Pancreas (tissue), 10 donors: ENCODE measurements at regions not wholly inside any gene's neighbourhood (a gene's known extent, or its start where the extent isn't known, plus 50 kb on each side); places are given as distances from the start of the nearest gene placed in this dataset.

ENCODE experiments used
- ATAC-seq, 4 donors: fragments of 200-7000 bp; cut with Tn5 transposase; one replicate each; pipeline versions ENCODE4 v1.8.0 to v1.9.1; 2020; ENCODE audit warnings: mild to moderate bottlenecking in 4 of 4, moderate library complexity in 4 of 4
- DNase-seq, 6 donors: peaks; one replicate each; pipeline ENCODE4 v3.0.0-alpha.2; 2020
- FAIRE-seq: peaks from 2 replicates; lab custom pipeline; 2012; peaks lifted over from hg19 to GRCh38; lab: Jason Lieb, UNC
- H3K27ac ChIP-seq, 4 donors: fragments of 200-600 bp; sonication (generic); 1 replicate in 3 of 4; 2 replicates in 1 of 4; pipeline versions ENCODE4 v1.5.0 to v1.8.0; 2020
- H3K27me3 ChIP-seq, 4 donors: fragments of 200-600 bp; one replicate each; pipeline ENCODE4 v1.8.0; 2021
- H3K36me3 ChIP-seq, 3 donors: fragments of 200-600 bp; sonication (generic) in 1 of 3; one replicate each; pipeline versions ENCODE4 v1.5.0 to v1.8.0; 2020 to 2021
- H3K4me1 ChIP-seq, 3 donors: fragments of 200-600 bp; one replicate each; pipeline ENCODE4 v1.8.0; 2021
- H3K4me3 ChIP-seq, 4 donors: fragments of 200-600 bp; sonication (generic) in 2 of 4; one replicate each; pipeline versions ENCODE4 v1.5.0 to v1.8.0; 2020 to 2021
- H3K9me3 ChIP-seq, 4 donors: fragments of 200-600 bp; one replicate each; pipeline ENCODE4 v1.8.0; 2021
- WGBS, 2 donors: extraction: QIAGEN DNeasy Blood & Tissue Kit; methylation state at CpG; one replicate each; pipeline ENCODE4 v1.1.7; 2013; 5-methylcytosine and 5-hydroxymethylcytosine counted together
- intact Hi-C, 3 donors: fragments of 100-400 bp; cut with DNase I; formaldehyde crosslinking; loops; one replicate each; pipeline versions ENCODE4 v1.11.1 to v1.14.2; 2022
- TF ChIP-seq, protein P1 (sequence below), 4 donors: fragments of 200-600 bp; sonication (generic) in 3 of 4; IDR thresholded peaks; one replicate each; pipeline versions ENCODE4 v1.5.0 to v1.8.0; 2021; ENCODE audit warnings: antibody characterized with exemption in 4 of 4
- donor health status: healthy with polysubstance abuse.
- donor health status: DM: no; HTN: no; CAD: no; lungs with moderate emphysema.
- donor health status: DM: no; HTN: no; CAD: no.
- donor health status: control.
- donor health status: control.
- donor health status: Bipolar disorder and iron deficiency.
- donor health status: DM: yes; HTN: yes; CAD: no.
- donor health status: DM: no; HTN: no; CAD: no.
- donor health status: DM: no; HTN: no; CAD: no.
- donor health status: DM: yes; HTN: yes; CAD: no.

DNA sequence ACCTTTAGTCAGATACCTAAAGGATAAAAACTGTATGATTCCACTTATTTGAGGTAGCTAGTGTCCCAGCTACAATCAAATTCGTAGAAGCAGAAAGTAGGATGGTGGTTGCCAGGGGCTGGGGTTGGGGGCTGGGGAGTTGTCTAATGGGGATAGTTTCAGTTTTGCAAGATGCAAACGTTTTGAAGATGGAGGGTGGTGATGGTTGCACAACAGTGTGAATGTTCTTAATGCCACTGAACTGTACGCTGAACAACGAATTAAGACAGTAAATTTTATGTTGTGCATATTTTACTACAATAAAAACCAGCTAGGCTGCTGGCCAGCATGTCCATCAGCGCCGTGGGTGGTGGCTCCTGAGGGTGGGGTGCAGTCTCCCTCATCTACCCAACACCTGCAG lies 137.8 kb downstream of the GADD45G start:
- no peak overlapping the region for H3K4me3 ChIP-seq
- intact Hi-C loops, result no loop called here
- ATAC-seq, result no peak

DNA sequence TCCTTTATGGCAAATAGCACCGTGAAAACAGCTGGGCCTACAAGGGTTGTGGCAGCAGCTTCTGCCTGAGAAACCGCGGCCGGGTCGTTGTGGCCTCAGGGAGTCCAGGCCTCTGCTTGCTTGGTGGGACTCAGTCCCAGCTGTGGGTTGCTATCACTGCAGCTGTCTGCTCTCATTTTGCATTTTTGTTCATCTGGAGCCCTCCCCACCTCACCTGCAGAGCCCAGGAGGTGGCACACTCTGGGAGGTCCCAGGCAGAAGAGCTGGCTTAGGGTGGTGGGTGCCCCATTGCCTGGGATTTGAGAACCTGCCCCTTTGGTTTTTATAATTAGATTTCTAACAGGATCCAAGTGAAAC lies 138.4 kb downstream of the GADD45G start:
- Histone ChIP-seq H3K4me1 (peaks cover 0 to 8% (median 4%) of the 10 kb centered on the region in 3 donors), H3K9me3 (no peaks in the 10 kb centered on the region), H3K27ac (no peak overlapping the region), H3K36me3 (no peaks in the 10 kb centered on the region), H3K27me3 (no peaks in the 10 kb centered on the region), H3K4me3 (no peak overlapping the region)
- TF ChIP-seq, protein P1, sequence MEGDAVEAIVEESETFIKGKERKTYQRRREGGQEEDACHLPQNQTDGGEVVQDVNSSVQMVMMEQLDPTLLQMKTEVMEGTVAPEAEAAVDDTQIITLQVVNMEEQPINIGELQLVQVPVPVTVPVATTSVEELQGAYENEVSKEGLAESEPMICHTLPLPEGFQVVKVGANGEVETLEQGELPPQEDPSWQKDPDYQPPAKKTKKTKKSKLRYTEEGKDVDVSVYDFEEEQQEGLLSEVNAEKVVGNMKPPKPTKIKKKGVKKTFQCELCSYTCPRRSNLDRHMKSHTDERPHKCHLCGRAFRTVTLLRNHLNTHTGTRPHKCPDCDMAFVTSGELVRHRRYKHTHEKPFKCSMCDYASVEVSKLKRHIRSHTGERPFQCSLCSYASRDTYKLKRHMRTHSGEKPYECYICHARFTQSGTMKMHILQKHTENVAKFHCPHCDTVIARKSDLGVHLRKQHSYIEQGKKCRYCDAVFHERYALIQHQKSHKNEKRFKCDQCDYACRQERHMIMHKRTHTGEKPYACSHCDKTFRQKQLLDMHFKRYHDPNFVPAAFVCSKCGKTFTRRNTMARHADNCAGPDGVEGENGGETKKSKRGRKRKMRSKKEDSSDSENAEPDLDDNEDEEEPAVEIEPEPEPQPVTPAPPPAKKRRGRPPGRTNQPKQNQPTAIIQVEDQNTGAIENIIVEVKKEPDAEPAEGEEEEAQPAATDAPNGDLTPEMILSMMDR (IDR thresholded peaks at IDR 0.05), result no peak
- no peak for ATAC-seq
- intact Hi-C loops, result no loop called here
- WGBS, 2 donors, result 89 to 90% methylated on average over 5 of the region's 5 CpGs
- no peak for FAIRE-seq
- DNase-seq, result no peak

More for the DNA sequence above, 137.8 kb downstream of the GADD45G start:
- TF ChIP-seq, protein P1 (IDR thresholded peaks at IDR 0.05), result no peak
- Histone ChIP-seq H3K9me3 (no peaks in the 10 kb centered on the region), H3K27ac (no peak overlapping the region), H3K4me1 (peaks cover 0 to 8% (median 4%) of the 10 kb centered on the region in 3 donors), H3K36me3 (no peaks in the 10 kb centered on the region), H3K27me3 (no peaks in the 10 kb centered on the region)
- 77 to 81% methylated on average over 6 of the region's 6 CpGs for WGBS, 2 donors
- DNase-seq, result no peak
- FAIRE-seq, result no peak

DNA sequence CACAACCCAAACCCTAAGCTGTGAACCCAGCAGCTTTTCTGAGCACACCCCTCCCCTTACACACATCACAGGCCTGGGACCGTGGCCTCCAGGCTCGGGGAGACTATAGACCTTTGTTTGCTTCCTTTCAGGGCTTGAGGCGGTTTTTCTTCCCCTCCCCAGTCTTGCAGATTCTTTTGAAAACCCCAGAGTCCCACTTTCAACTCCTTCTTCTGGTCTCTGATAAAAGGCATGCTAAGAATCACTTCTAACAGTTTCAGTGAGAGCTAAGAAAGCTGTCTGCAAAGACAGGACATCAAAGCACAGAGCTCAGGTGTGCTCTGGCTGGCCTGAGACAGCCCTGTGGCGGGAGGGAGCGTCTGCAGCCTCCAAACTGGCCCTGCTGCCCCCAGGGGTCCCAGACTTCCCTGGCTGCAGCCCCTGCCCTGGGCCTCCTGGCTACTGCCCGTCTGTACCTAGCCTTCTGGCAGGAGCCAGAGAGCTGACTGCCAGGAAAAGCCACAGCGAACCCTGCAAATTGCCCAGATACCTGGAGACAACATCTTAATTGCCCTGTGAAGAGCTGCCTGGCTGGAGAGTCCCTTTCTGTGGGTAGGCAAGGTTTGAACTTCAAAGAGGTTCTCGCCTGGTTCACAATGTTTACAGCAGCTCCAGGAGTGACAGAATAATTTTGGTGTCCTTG lies 138.9 kb downstream of the GADD45G start:
- Histone ChIP-seq H3K9me3 (no peaks in the 10 kb centered on the region), H3K4me3 (no peak overlapping the region), H3K27ac (no peak overlapping the region), H3K36me3 (no peaks in the 10 kb centered on the region), H3K27me3 (no peaks in the 10 kb centered on the region), H3K4me1 (peaks cover 0 to 8% (median 4%) of the 10 kb centered on the region in 3 donors)
- 88 to 90% methylated on average over 8 of the region's 8 CpGs for WGBS, 2 donors
- FAIRE-seq (no peak), ATAC-seq (no peak), DNase-seq (no peak)
- intact Hi-C loops, result no loop called here
- TF ChIP-seq, protein P1 (IDR thresholded peaks at IDR 0.05), result no peak

DNA sequence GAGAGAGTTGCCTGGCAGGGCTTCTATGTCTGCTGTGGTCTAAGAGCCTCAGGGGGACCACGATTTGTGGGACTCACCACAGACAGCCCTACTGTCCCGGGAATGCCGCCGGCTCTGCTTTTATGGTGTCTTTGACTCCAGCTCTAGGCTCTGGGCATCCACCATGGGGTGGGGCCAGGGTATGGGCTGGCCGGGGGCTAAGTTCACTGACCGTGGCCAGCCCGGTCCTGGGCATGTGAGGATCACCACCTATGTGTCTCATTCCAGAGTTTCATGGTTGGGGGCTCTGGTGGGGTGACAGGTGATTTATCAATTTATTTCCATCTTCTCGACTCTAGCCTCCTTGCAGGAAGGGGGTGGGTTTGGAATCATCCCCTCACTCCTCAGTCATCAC lies 139.4 kb downstream of the GADD45G start:
- no peaks in the 10 kb centered on the region for H3K36me3 ChIP-seq
- H3K27me3 ChIP-seq, result no peaks in the 10 kb centered on the region
- WGBS, 2 donors, result 92 to 94% methylated on average over 8 of the region's 8 CpGs
- ATAC-seq (no peak), FAIRE-seq (no peak), DNase-seq (no peak)
- peaks cover 0 to 8% (median 4%) of the 10 kb centered on the region in 3 donors for H3K4me1 ChIP-seq
- no peak overlapping the region for H3K4me3 ChIP-seq
- H3K27ac ChIP-seq, result no peak overlapping the region
- TF ChIP-seq, protein P1 (IDR thresholded peaks at IDR 0.05), result no peak
- intact Hi-C loops, result no loop called here
- no peaks in the 10 kb centered on the region for H3K9me3 ChIP-seq

DNA sequence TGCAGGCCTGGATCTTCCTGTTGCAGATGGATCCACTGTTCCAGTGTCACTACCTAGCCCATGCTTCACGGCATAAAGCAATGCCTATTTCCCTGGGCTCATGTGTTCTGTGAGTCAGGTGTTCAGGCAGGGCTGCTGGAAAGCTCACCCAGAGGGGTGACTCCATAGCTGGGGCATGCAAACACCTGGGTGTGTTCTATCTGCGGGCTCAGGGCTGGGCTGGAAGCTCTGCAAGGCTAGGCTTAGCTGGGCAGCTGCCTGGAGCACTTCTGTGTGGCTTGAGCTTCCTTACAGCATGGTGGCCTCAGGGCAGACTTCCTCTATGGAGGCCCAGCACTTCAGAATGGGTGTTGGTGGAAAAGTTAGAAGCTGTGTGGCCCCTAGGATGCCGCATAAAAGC lies 139.9 kb downstream of the GADD45G start:
- no peak for DNase-seq
- Histone ChIP-seq H3K4me3 (no peak overlapping the region), H3K27me3 (no peaks in the 10 kb centered on the region), H3K9me3 (no peaks in the 10 kb centered on the region), H3K4me1 (peaks cover 0 to 8% (median 4%) of the 10 kb centered on the region in 3 donors), H3K36me3 (no peaks in the 10 kb centered on the region), H3K27ac (no peak overlapping the region)
- TF ChIP-seq, protein P1 (IDR thresholded peaks at IDR 0.05), result no peak
- intact Hi-C loops, result no loop called here
- FAIRE-seq, result no peak
- WGBS, 2 donors, result 99 to 100% methylated on average over 3 of the region's 3 CpGs
- ATAC-seq, result no peak
